BJ (cell line): ENCODE measurements at regions not wholly inside any gene's neighbourhood (a gene's known extent, or its start where the extent isn't known, plus 50 kb on each side); places are given as distances from the start of the nearest gene placed in this dataset.

Experiments
- CTCF ChIA-PET: fragments of 350-600 bp; formaldehyde crosslinking; extraction: SDS; loops from one replicate; lab custom pipeline; 2021; ENCODE audit warnings: antibody characterized with exemption, inconsistent platforms; lab: Yijun Ruan, JAX
- POLR2A ChIA-PET: fragments of 300-600 bp; sonication (Branson Sonifier 250); formaldehyde crosslinking; extraction: SDS; loops from one replicate; lab custom pipeline; 2021; ENCODE audit warnings: antibody characterized with exemption; lab: Charles Lee
- DNase-seq: peaks from one replicate; pipeline ENCODE4 v3.0.0-alpha.2; 2011; ENCODE audit warnings: low read depth
- H3K27me3 ChIP-seq: 2 replicates; pipeline ENCODE4 v1.6.0; 2011; ENCODE audit warnings: low read length; ENCODE audit not compliant: control insufficient read depth, insufficient read depth
- H3K36me3 ChIP-seq: 2 replicates; pipeline ENCODE4 v1.5.1; 2011; ENCODE audit warnings: low read length; ENCODE audit not compliant: control insufficient read depth, insufficient read depth
- H3K4me3 ChIP-seq: 2 replicates; pipeline ENCODE4 v1.5.1; 2011; ENCODE audit warnings: low read depth, mild to moderate bottlenecking, control low read depth, low read length
- CTCF ChIP-seq: IDR thresholded peaks from 2 replicates; pipeline ENCODE4 v1.5.1; 2011; ENCODE audit warnings: low read depth, mild to moderate bottlenecking, control low read depth, inconsistent platforms, low read length, moderate library complexity; ENCODE audit not compliant: insufficient read depth

DNA sequence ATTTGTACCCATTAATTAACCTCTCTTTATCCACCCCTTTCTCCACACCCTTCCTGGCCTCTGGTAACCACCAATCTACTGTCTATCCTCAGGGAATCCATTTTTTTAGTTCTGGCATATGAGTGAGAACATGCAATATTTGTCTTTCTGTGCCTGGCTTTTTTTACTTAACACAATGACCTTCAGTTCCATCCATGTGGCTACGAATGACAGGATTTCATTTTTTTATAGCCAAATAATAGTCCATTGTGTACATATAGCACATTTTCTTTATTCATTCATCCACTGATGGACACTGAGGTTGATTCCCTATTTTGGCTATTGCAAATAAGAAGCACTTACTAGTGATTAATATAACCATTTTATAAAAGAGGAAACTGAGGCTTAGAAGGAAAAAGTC lies 109.9 kb upstream of the NANOGP8 start:
- Histone ChIP-seq H3K4me3 (no peak overlapping the region), H3K36me3 (no peaks in the 10 kb centered on the region), H3K27me3 (no peaks in the 10 kb centered on the region)
- TF ChIP-seq CTCF = no peak
- no peak for DNase-seq
- ChIA-PET CTCF (interaction anchor here (1.4 kb wide), 1 partner anchor 12 kb away, joined by 5 read pairs; no protein-coding TSS in a partner anchor), POLR2A (no interaction called here)

DNA sequence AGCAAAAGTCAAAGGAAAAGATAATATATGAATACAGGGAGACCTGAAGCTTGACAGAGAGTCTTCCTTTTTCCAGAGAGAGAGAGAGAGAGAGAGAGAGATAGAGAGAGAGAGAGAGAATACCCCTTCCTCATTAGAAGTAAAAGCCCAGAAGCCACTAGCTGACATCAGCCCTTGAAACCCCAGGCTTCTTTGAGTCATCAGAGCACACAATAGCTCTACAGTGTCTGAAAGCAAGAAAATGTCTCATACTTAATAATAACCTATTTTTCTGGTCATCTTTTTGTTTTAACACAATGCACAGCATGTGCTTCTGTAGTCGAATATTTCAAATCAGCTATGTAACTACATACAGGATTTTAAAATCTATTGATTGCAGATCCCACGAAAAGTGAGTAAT lies 109.2 kb upstream of the NANOGP8 start:
- Histone ChIP-seq H3K27me3 (no peaks in the 10 kb centered on the region), H3K36me3 (no peaks in the 10 kb centered on the region), H3K4me3 (no peak overlapping the region)
- ChIA-PET POLR2A (no interaction called here), CTCF (no interaction called here)
- no peak for TF ChIP-seq CTCF
- DNase-seq = no peak

GRCh38 chr15:35191783-35192182 lies 106.7 kb upstream of the NANOGP8 start:
- H3K36me3 ChIP-seq = no peaks in the 10 kb centered on the region
- no peak for DNase-seq
- ChIA-PET CTCF (interaction anchor here (0.7 kb wide), 1 partner anchor 20 kb away, joined by 3 read pairs; no protein-coding TSS in a partner anchor), POLR2A (no interaction called here)
- no peaks in the 10 kb centered on the region for H3K27me3 ChIP-seq
- no peak overlapping the region for H3K4me3 ChIP-seq
- no peak for TF ChIP-seq CTCF

DNA sequence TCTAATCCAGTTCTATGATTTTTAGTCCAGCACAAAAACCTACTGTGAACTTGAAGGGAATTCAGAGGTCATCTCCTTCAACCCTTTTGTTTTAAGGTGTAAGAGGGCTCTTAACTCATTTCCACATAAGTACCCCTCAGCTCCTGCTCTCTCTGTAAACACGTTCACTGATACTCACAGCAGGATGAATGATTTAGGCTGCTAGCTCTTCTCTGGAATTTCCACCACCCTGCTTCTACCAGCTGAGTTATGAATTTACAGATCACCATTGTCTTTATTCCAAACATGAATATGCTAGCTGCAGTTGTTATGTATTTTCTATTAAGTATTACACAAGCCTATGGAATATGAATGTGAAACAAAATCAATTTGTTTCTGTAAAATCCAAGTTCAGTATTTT lies 101.3 kb upstream of the NANOGP8 start:
- Histone ChIP-seq H3K36me3 (no peaks in the 10 kb centered on the region), H3K27me3 (no peaks in the 10 kb centered on the region), H3K4me3 (no peak overlapping the region)
- TF ChIP-seq CTCF = no peak
- CTCF ChIA-PET = no interaction called here
- no peak for DNase-seq
- POLR2A ChIA-PET = no interaction called here

DNA sequence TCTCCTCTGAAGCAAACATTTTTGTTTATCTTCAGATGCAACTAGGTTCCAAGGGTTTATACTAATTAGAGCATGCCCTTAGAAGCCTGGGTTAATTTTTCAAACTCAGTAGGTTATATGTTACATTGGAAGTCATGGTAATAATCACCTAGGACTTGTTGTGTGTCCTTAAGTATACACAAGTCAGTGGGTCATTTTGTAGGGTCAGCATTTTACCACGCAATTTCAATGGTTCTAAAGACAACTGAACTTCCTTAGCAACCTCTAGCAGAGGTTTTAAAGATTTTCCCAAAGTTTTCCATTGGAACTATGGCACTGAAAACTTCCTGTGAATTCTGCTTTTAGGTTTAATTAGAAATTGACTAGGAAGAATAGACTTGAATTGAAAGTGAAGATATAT lies 99.6 kb upstream of the NANOGP8 start:
- no peak for DNase-seq
- H3K4me3 ChIP-seq = no peak overlapping the region
- H3K36me3 ChIP-seq = no peaks in the 10 kb centered on the region
- POLR2A ChIA-PET = no interaction called here
- CTCF ChIA-PET = interaction anchor here (0.9 kb wide), 1 partner anchor 17 kb away, joined by 3 read pairs; no protein-coding TSS in a partner anchor
- no peak for TF ChIP-seq CTCF
- H3K27me3 ChIP-seq = no peaks in the 10 kb centered on the region
